H9 (cell line): ENCODE measurements at regions not wholly inside any gene's neighbourhood (a gene's known extent, or its start where the extent isn't known, plus 50 kb on each side); places are given as distances from the start of the nearest gene placed in this dataset.

ENCODE experiments used
- DNase-seq: peaks from one replicate; pipeline ENCODE4 v3.0.0-alpha.2; 2017
- H2AFZ ChIP-seq: one replicate; pipeline ENCODE4 v1.6.1; 2013; ENCODE audit warnings: mild to moderate bottlenecking, low read length, control low read depth, moderate library complexity
- H2AK5ac ChIP-seq: 2 replicates; pipeline ENCODE4 v1.6.1; 2013; ENCODE audit warnings: low read length, control low read depth, mixed read lengths; ENCODE audit not compliant: insufficient read length
- H2BK120ac ChIP-seq: one replicate; pipeline ENCODE4 v1.6.1; 2013; ENCODE audit warnings: low read depth, mild to moderate bottlenecking, low read length, control low read depth, inconsistent platforms; ENCODE audit not compliant: poor library complexity, severe bottlenecking
- H2BK12ac ChIP-seq: 2 replicates; pipeline ENCODE4 v1.6.1; 2013; ENCODE audit warnings: low read length, control low read depth, mixed read lengths, low read depth; ENCODE audit not compliant: insufficient read length
- H2BK15ac ChIP-seq: 2 replicates; pipeline ENCODE4 v1.6.1; 2013; ENCODE audit warnings: low read depth, low read length, control low read depth
- H2BK20ac ChIP-seq: one replicate; pipeline ENCODE4 v1.6.1; 2013; ENCODE audit warnings: low read depth, mild to moderate bottlenecking, low read length, control low read depth, inconsistent platforms; ENCODE audit not compliant: poor library complexity, severe bottlenecking
- H2BK5ac ChIP-seq: 2 replicates; pipeline ENCODE4 v1.6.1; 2013; ENCODE audit warnings: low read length, control low read depth, mixed read lengths; ENCODE audit not compliant: insufficient read length
- H3K14ac ChIP-seq: 2 replicates; pipeline ENCODE4 v1.6.1; 2013; ENCODE audit warnings: low read length, control low read depth; ENCODE audit not compliant: insufficient read depth
- H3K18ac ChIP-seq: 2 replicates; pipeline ENCODE4 v1.6.1; 2013; ENCODE audit warnings: low read depth, mild to moderate bottlenecking, mixed read lengths, low read length, control low read depth; ENCODE audit not compliant: insufficient read length
- H3K23ac ChIP-seq: 2 replicates; pipeline ENCODE4 v1.6.1; 2013; ENCODE audit warnings: low read length, control low read depth, mixed read lengths, low read depth; ENCODE audit not compliant: insufficient read length
- H3K23me2 ChIP-seq: 2 replicates; pipeline ENCODE4 v1.6.1; 2013; ENCODE audit warnings: low read depth, mild to moderate bottlenecking, mixed read lengths, low read length, control low read depth; ENCODE audit not compliant: insufficient read length, poor library complexity, severe bottlenecking
- H3K27ac ChIP-seq: 2 replicates; pipeline ENCODE4 v1.5.1; 2013; ENCODE audit warnings: low read length, control low read depth, mixed read lengths, low read depth; ENCODE audit not compliant: insufficient read length
- H3K27me3 ChIP-seq: 2 replicates; pipeline ENCODE4 v1.6.1; 2013; ENCODE audit warnings: low read length, control low read depth, inconsistent platforms; ENCODE audit not compliant: insufficient read depth
- H3K4ac ChIP-seq: 2 replicates; pipeline ENCODE4 v1.6.1; 2013; ENCODE audit warnings: low read depth, mild to moderate bottlenecking, control low read depth, inconsistent platforms, low read length, moderate library complexity
- H3K4me1 ChIP-seq: 2 replicates; pipeline ENCODE4 v1.6.1; 2013; ENCODE audit warnings: low read length, control low read depth, inconsistent platforms; ENCODE audit not compliant: insufficient read depth
- H3K4me2 ChIP-seq: 2 replicates; pipeline ENCODE4 v1.6.1; 2013; ENCODE audit warnings: low read length, control low read depth, mixed read lengths; ENCODE audit not compliant: insufficient read length, insufficient read depth
- H3K56ac ChIP-seq: 2 replicates; pipeline ENCODE4 v1.6.1; 2013; ENCODE audit warnings: low read depth, mild to moderate bottlenecking, mixed read lengths, low read length, control low read depth; ENCODE audit not compliant: insufficient read length
- H3K79me1 ChIP-seq: 2 replicates; pipeline ENCODE4 v1.6.1; 2013; ENCODE audit warnings: low read depth, mild to moderate bottlenecking, moderate library complexity, low read length, control low read depth, inconsistent platforms; ENCODE audit not compliant: insufficient read depth, poor library complexity, severe bottlenecking
- H3K79me2 ChIP-seq: 2 replicates; pipeline ENCODE4 v1.6.1; 2013; ENCODE audit warnings: low read length, control low read depth, inconsistent platforms; ENCODE audit not compliant: insufficient read depth
- H3K9ac ChIP-seq: 2 replicates; pipeline ENCODE4 v1.6.1; 2013; ENCODE audit warnings: low read length, control low read depth, mixed read lengths; ENCODE audit not compliant: insufficient read length; ENCODE audit errors: extremely low read depth
- H3K9me3 ChIP-seq: one replicate; pipeline ENCODE4 v1.6.1; 2013; ENCODE audit warnings: low read depth, low read length, inconsistent platforms; ENCODE audit not compliant: control insufficient read depth
- H3T11ph ChIP-seq: one replicate; pipeline ENCODE4 v1.6.1; 2013; ENCODE audit warnings: mild to moderate bottlenecking, low read length, control low read depth, inconsistent platforms
- H4K20me1 ChIP-seq: one replicate; pipeline ENCODE4 v1.6.1; 2013; ENCODE audit not compliant: control insufficient read depth, insufficient read length, insufficient read depth
- H4K5ac ChIP-seq: 2 replicates; pipeline ENCODE4 v1.6.1; 2013; ENCODE audit warnings: low read depth, mild to moderate bottlenecking, mixed read lengths, low read length, control low read depth; ENCODE audit not compliant: insufficient read length
- H4K8ac ChIP-seq: replicated peaks from 2 replicates; pipeline ENCODE4 v1.6.1; 2013; ENCODE audit warnings: low read length, control low read depth, mixed read lengths, low read depth; ENCODE audit not compliant: insufficient read length
- H4K91ac ChIP-seq: 2 replicates; pipeline ENCODE4 v1.6.1; 2013; ENCODE audit warnings: low read depth, mild to moderate bottlenecking, moderate library complexity, mixed read lengths, low read length, control low read depth; ENCODE audit not compliant: insufficient read length
- H3K27ac Mint-ChIP-seq, 3 experiments: 2 replicates in 2 of 3; 3 replicates in 1 of 3; pipeline ENCODE4 v1.8.0; 2020 to 2021; ENCODE audit warnings: mixed read lengths in 3 of 3, mild to moderate bottlenecking in 1 of 3, moderate library complexity in 1 of 3
- H3K27me3 Mint-ChIP-seq: 2 replicates; pipeline ENCODE4 v1.8.0; 2021; ENCODE audit warnings: low read depth, mild to moderate bottlenecking, moderate library complexity, mixed read lengths
- H3K36me3 Mint-ChIP-seq, 3 experiments: 2 replicates in 2 of 3; 3 replicates in 1 of 3; pipeline ENCODE4 v1.8.0; 2020 to 2021; ENCODE audit warnings: low read depth in 3 of 3, mixed read lengths in 3 of 3; ENCODE audit not compliant: insufficient read depth in 1 of 3
- H3K4me1 Mint-ChIP-seq, 2 experiments: 2 replicates each; pipeline ENCODE4 v1.8.0; 2020; ENCODE audit warnings: mixed read lengths in 2 of 2
- H3K4me3 Mint-ChIP-seq, 2 experiments: 2 replicates in 1 of 2; 3 replicates in 1 of 2; pipeline ENCODE4 v1.8.0; 2020 to 2021; ENCODE audit warnings: mild to moderate bottlenecking in 2 of 2, mixed read lengths in 2 of 2, moderate library complexity in 1 of 2
- H3K9me3 Mint-ChIP-seq, 2 experiments: 2 replicates in 1 of 2; 3 replicates in 1 of 2; pipeline ENCODE4 v1.8.0; 2020; ENCODE audit warnings: mild to moderate bottlenecking in 2 of 2, mixed read lengths in 2 of 2, moderate library complexity in 1 of 2
- CTCF ChIP-seq: fragments of 200-600 bp; sonication (generic); conservative IDR thresholded peaks from 3 replicates; pipeline ENCODE4 v1.8.0; 2021; ENCODE audit warnings: antibody characterized with exemption, mild to moderate bottlenecking
- WGBS: extraction: QIAGEN DNeasy Blood & Tissue Kit; methylation state at CpG from one replicate; pipeline ENCODE4 v1.1.7; 2013; ENCODE audit warnings: missing lambda C conversion rate, low lambda C conversion rate, mixed read lengths; ENCODE audit not compliant: insufficient read length; ENCODE audit errors: extremely low coverage; 5-methylcytosine and 5-hydroxymethylcytosine counted together

DNA sequence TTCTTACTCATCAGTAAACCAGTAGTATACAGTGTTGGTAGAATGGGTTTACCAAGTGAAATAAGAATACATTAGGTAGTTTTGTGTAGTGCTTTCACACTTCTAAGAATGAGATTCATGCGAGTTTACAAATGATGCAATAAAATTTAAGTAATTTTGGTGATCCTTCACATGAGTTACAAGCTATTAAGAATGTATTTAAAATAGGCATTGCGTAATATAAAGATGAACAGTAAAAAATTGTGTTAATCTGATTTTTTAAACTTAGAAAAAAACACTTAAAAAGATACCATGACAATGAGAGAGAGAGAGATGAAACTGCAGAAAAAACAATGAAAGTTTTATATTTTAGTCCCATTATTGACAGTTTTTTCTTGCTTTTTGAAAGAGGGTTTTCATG lies 570.5 kb downstream of the SLITRK6 start:
- Histone ChIP-seq H2AK5ac (no peak overlapping the region), H3K27ac (no peak overlapping the region), H2BK120ac (no peak overlapping the region), H3K4ac (no peak overlapping the region), H3K79me1 (no peaks in the 10 kb centered on the region), H2BK20ac (no peak overlapping the region), H4K91ac (no peak overlapping the region), H2BK5ac (no peak overlapping the region), H3K27me3 (no peaks in the 10 kb centered on the region), H3K14ac (no peak overlapping the region), H3K79me2 (no peaks in the 10 kb centered on the region), H3K9me3 (no peaks in the 10 kb centered on the region), H4K5ac (no peak overlapping the region), H3K9ac (no peak overlapping the region), H3K56ac (no peak overlapping the region), H3K23me2 (no peaks in the 10 kb centered on the region), H2BK12ac (no peak overlapping the region), H3K23ac (no peak overlapping the region), H3K4me1 (no peaks in the 10 kb centered on the region), H3K4me2 (no peak overlapping the region), H2AFZ (no peak overlapping the region), H3T11ph (no peak overlapping the region), H3K18ac (no peak overlapping the region), H4K20me1 (no peaks in the 10 kb centered on the region), H2BK15ac (no peak overlapping the region), H4K8ac (no peak overlapping the region)
- Mint-ChIP-seq H3K4me1 (peaks cover 0 to 4% of the 10 kb centered on the region in 2 experiments; a peak in 1 of 4 replicates), H3K36me3 (no peaks in the 10 kb centered on the region), H3K4me3 (no peak overlapping the region), H3K9me3 (no peaks in the 10 kb centered on the region), H3K27ac (no peak overlapping the region; a peak in 1 of 7 replicates), H3K27me3 (no peaks in the 10 kb centered on the region)
- WGBS, result no CpG with 5 or more reads among the region's 2 CpGs
- no peak for DNase-seq
- no peak for TF ChIP-seq CTCF
